PC-3 (cell line): ENCODE measurements at regions not wholly inside any gene's neighbourhood (a gene's known extent, or its start where the extent isn't known, plus 50 kb on each side); places are given as distances from the start of the nearest gene placed in this dataset.

Source experiments
- ATAC-seq: fragments of 200-7000 bp; cut with Tn5 transposase; 2 replicates; pipeline ENCODE4 v1.9.1; 2020; ENCODE audit warnings: mild to moderate bottlenecking, moderate library complexity
- BruUV-seq: library from RNA; stranded (reverse); fragments of 400-500 nt; replicated peaks from 2 replicates; lab custom pipeline; 2021; lab: Mats Ljungman, UMichigan
- CTCF ChIA-PET: fragments of 300-600 bp; sonication (Branson Sonifier 250); formaldehyde crosslinking; loops from one replicate; lab custom pipeline; 2022; ENCODE audit warnings: antibody characterized with exemption; lab: Charles Lee
- POLR2A ChIA-PET: fragments of 300-600 bp; sonication (Branson Sonifier 250); formaldehyde crosslinking; loops from one replicate; lab custom pipeline; 2022; ENCODE audit warnings: antibody characterized with exemption; ENCODE audit not compliant: unreplicated experiment; lab: Charles Lee
- DNase-seq: peaks from one replicate; pipeline ENCODE4 v3.0.0-alpha.2; 2015
- H2AFZ ChIP-seq: fragments of 300-600 bp; sonication (generic); 2 replicates; pipeline ENCODE4 v1.6.0; 2016; ENCODE audit warnings: antibody characterized with exemption, low read length
- H3F3A ChIP-seq: fragments of 300-600 bp; sonication (generic); one replicate; pipeline ENCODE4 v1.6.0; 2017; ENCODE audit warnings: antibody characterized with exemption, low read length, control low read depth, mild to moderate bottlenecking; ENCODE audit not compliant: unreplicated experiment
- H3K27ac ChIP-seq: fragments of 300-600 bp; sonication (generic); 2 replicates; pipeline ENCODE4 v1.5.1; 2016; ENCODE audit warnings: mild to moderate bottlenecking, low read length
- H3K27me3 ChIP-seq: fragments of 300-600 bp; sonication (generic); 2 replicates; pipeline ENCODE4 v1.6.1; 2016; ENCODE audit warnings: low read length, mixed read lengths
- H3K36me3 ChIP-seq: fragments of 300-600 bp; sonication (generic); 2 replicates; pipeline ENCODE4 v1.6.1; 2016; ENCODE audit warnings: low read depth, mixed run types, low read length, mixed read lengths
- H3K4me1 ChIP-seq: fragments of 300-600 bp; sonication (generic); 2 replicates; pipeline ENCODE4 v1.5.1; 2016; ENCODE audit warnings: low read length; ENCODE audit not compliant: insufficient read depth
- H3K4me2 ChIP-seq: fragments of 300-600 bp; sonication (generic); 2 replicates; pipeline ENCODE4 v1.6.0; 2016; ENCODE audit warnings: low read length
- H3K4me3 ChIP-seq: fragments of 300-600 bp; sonication (generic); 2 replicates; pipeline ENCODE4 v1.5.1; 2016; ENCODE audit warnings: mild to moderate bottlenecking, low read length, mixed read lengths
- H3K79me2 ChIP-seq: fragments of 300-600 bp; sonication (generic); 2 replicates; pipeline ENCODE4 v1.6.1; 2017; ENCODE audit warnings: low read length, mixed read lengths
- H3K9ac ChIP-seq: fragments of 300-600 bp; sonication (generic); 2 replicates; pipeline ENCODE4 v1.6.0; 2016; ENCODE audit warnings: mild to moderate bottlenecking, low read length
- H3K9me2 ChIP-seq: fragments of 300-600 bp; sonication (generic); replicated peaks from 2 replicates; pipeline ENCODE4 v1.6.1; 2016; ENCODE audit warnings: mixed run types, low read length, mixed read lengths
- H3K9me3 ChIP-seq: fragments of 300-600 bp; sonication (generic); 2 replicates; pipeline ENCODE4 v1.6.1; 2016; ENCODE audit warnings: low read length, mixed read lengths
- H4K20me1 ChIP-seq: fragments of 300-600 bp; sonication (generic); 2 replicates; pipeline ENCODE4 v1.6.1; 2016; ENCODE audit warnings: low read length, mixed read lengths
- CTCF ChIP-seq: fragments of 300-600 bp; sonication (generic); conservative IDR thresholded peaks from 2 replicates; pipeline ENCODE4 v1.5.1; 2017; ENCODE audit warnings: antibody characterized with exemption, low read depth, mild to moderate bottlenecking, low read length
- EZH2 ChIP-seq: fragments of 300-600 bp; sonication (generic); IDR thresholded peaks from one replicate; pipeline ENCODE4 v1.6.1; 2017; ENCODE audit warnings: antibody characterized with exemption, mild to moderate bottlenecking, low read length; ENCODE audit not compliant: unreplicated experiment
- EZH2phosphoT487 ChIP-seq: fragments of 300-600 bp; sonication (generic); IDR thresholded peaks from 2 replicates; pipeline ENCODE4 v1.6.1; 2018; ENCODE audit warnings: mild to moderate bottlenecking, antibody characterized with exemption, low read length, borderline replicate concordance
- intact Hi-C: fragments of 100-400 bp; cut with micrococcal nuclease; formaldehyde crosslinking; loops from 2 replicates; pipeline ENCODE4 v1.9.0; 2023

GRCh38 chrX:95029571-95029970, 1355.6 kb downstream of the FAM133A start:
- no peak overlapping the region for H3K4me2 ChIP-seq
- no peak for DNase-seq
- ATAC-seq, result no peak
- H3K27me3 ChIP-seq, result no peaks in the 10 kb centered on the region
- no peaks in the 10 kb centered on the region for H4K20me1 ChIP-seq
- no peak overlapping the region for H2AFZ ChIP-seq
- H3K9ac ChIP-seq, result no peak overlapping the region
- no peaks in the 10 kb centered on the region for H3K9me2 ChIP-seq
- CTCF ChIA-PET, result no interaction called here
- intact Hi-C loops, result no loop called here
- H3K27ac ChIP-seq, result no peak overlapping the region
- BruUV-seq, result no TSS peak
- TF ChIP-seq EZH2phosphoT487 (no peak), EZH2 (no peak), CTCF (no peak)
- H3K9me3 ChIP-seq, result 0 out of 2 replicates have a peak, but pooled peaks cover 3% of the 10 kb centered on the region
- H3K4me1 ChIP-seq, result no peaks in the 10 kb centered on the region
- POLR2A ChIA-PET, result no interaction called here
- H3K79me2 ChIP-seq, result no peaks in the 10 kb centered on the region
- H3K36me3 ChIP-seq, result no peaks in the 10 kb centered on the region
- H3F3A ChIP-seq, result no peaks in the 10 kb centered on the region
- no peak overlapping the region for H3K4me3 ChIP-seq

DNA sequence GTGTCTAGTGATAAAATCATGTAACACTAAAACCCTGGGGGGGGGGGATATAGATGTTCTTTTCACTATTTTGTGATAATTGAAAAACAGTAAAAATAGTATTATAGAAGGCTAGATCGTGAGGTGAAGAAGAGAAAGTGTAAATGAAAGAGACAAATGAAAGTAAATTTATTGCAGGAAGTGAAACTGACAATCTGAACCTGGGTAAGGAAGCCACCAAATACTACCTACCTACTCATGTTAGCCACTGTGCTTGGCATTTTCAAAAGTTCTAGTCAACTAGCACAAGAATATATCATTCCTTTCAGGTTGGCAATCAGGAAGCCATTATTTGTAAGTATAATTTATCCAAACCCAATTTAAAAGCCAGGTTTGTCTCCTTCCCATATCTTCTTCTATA, 1366.1 kb downstream of the FAM133A start:
- H3K9me3 ChIP-seq, result no peaks in the 10 kb centered on the region
- no peaks in the 10 kb centered on the region for H4K20me1 ChIP-seq
- ATAC-seq (no peak), DNase-seq (no peak)
- no peaks in the 10 kb centered on the region for H3K79me2 ChIP-seq
- H3K9me2 ChIP-seq, result no peaks in the 10 kb centered on the region
- H3K4me3 ChIP-seq, result no peak overlapping the region
- no peak overlapping the region for H3K9ac ChIP-seq
- POLR2A ChIA-PET, result no interaction called here
- no peaks in the 10 kb centered on the region for H3K27me3 ChIP-seq
- H3K36me3 ChIP-seq, result no peaks in the 10 kb centered on the region
- H3F3A ChIP-seq, result no peaks in the 10 kb centered on the region
- no peak overlapping the region for H3K4me2 ChIP-seq
- H2AFZ ChIP-seq, result no peak overlapping the region
- TF ChIP-seq CTCF (no peak), EZH2phosphoT487 (no peak), EZH2 (no peak)
- H3K4me1 ChIP-seq, result no peaks in the 10 kb centered on the region
- no TSS peak for BruUV-seq
- intact Hi-C loops, result no loop called here
- no peak overlapping the region for H3K27ac ChIP-seq
- CTCF ChIA-PET, result no interaction called here

- intact Hi-C loops, result no loop called here
- Histone ChIP-seq H3K27me3 (no peaks in the 10 kb centered on the region), H3K9me3 (no peaks in the 10 kb centered on the region), H3F3A (no peaks in the 10 kb centered on the region), H3K27ac (no peak overlapping the region), H3K9ac (no peak overlapping the region), H4K20me1 (no peaks in the 10 kb centered on the region), H3K79me2 (no peaks in the 10 kb centered on the region), H3K4me3 (no peak overlapping the region), H2AFZ (no peak overlapping the region), H3K9me2 (no peaks in the 10 kb centered on the region), H3K36me3 (no peaks in the 10 kb centered on the region), H3K4me1 (no peaks in the 10 kb centered on the region), H3K4me2 (no peak overlapping the region)
- CTCF ChIA-PET, result no interaction called here
- BruUV-seq, result no TSS peak
- DNase-seq (no peak), ATAC-seq (no peak)
- POLR2A ChIA-PET, result no interaction called here
- TF ChIP-seq CTCF (no peak), EZH2 (no peak)
Observed at GRCh38 chrX:95044331-95044730, 1370.3 kb downstream of the FAM133A start.
